HG03025 (cell line): ENCODE measurements at regions not wholly inside any gene's neighbourhood (a gene's known extent, or its start where the extent isn't known, plus 50 kb on each side); places are given as distances from the start of the nearest gene placed in this dataset.

Experiments used
- ATAC-seq: cut with Tn5 transposase; IDR thresholded peaks from one replicate; pipeline ENCODE4 v1.9.1; 2021; ENCODE audit warnings: mild to moderate bottlenecking, moderate library complexity; ENCODE audit not compliant: unreplicated experiment, low FRiP score

- no peak for ATAC-seq
Measured at GRCh38 chr5:22916393-22916792, 63.2 kb upstream of the CDH12 start.

GRCh38 chr5:22911019-22911418 is 57.9 kb upstream of the CDH12 start:
- ATAC-seq: no peak

- ATAC-seq: no peak
Measured at GRCh38 chr5:22910523-22910922, 57.4 kb upstream of the CDH12 start.

GRCh38 chr5:22908586-22908985 is 55.4 kb upstream of the CDH12 start:
- ATAC-seq: no peak

GRCh38 chr5:22908129-22908528 is 55.0 kb upstream of the CDH12 start:
- no peak for ATAC-seq
